ENCODE measurements at regions not wholly inside any gene's neighbourhood (a gene's known extent, or its start where the extent isn't known, plus 50 kb on each side); places are given as distances from the start of the nearest gene placed in this dataset.
"Not testable (repeated sequence)": the region's sequence is repeated elsewhere in the genome, so short reads cannot be mapped to it uniquely, and the experiment has no call there.

GRCh38 chr1:116292929-116293725 lies 79.9 kb upstream of the ATP1A1 start:
- DNase-seq, result no peak

- no peak for DNase-seq
Measured at GRCh38 chr1:116297495-116298212, 75.4 kb upstream of the ATP1A1 start.

GRCh38 chr1:116298213-116298579 lies 74.8 kb upstream of the ATP1A1 start:
- not testable (repeated sequence) for DNase-seq

- DNase-seq, result no peak
Measured at GRCh38 chr1:116298746-116299145, 74.3 kb upstream of the ATP1A1 start.

GRCh38 chr1:116299248-116299647 lies 73.8 kb upstream of the ATP1A1 start:
- DNase-seq, result no peak

GRCh38 chr1:116302281-116302680 lies 70.8 kb upstream of the ATP1A1 start:
- no peak for DNase-seq

- DNase-seq, result no peak
Measured at GRCh38 chr1:116306102-116306501, 66.9 kb upstream of the ATP1A1 start.

GRCh38 chr1:116306840-116307442 lies 66.1 kb upstream of the ATP1A1 start:
- DNase-seq, result no peak

GRCh38 chr1:116308276-116308675 lies 64.8 kb upstream of the ATP1A1 start:
- no peak for DNase-seq

GRCh38 chr1:116309090-116309870 lies 63.8 kb upstream of the ATP1A1 start:
- no peak for DNase-seq

- DNase-seq, result peak in 6 of 56 donors; percentile 8 to 49 (median 23)
Measured at GRCh38 chr1:116310180-116310579, 62.9 kb upstream of the ATP1A1 start.

GRCh38 chr1:116311193-116311592 lies 61.9 kb upstream of the ATP1A1 start:
- DNase-seq, result no peak

- DNase-seq, result peak in 34 of 56 donors; percentile 2 to 71 (median 25)
Measured at GRCh38 chr1:116311756-116312680, 61.0 kb upstream of the ATP1A1 start.

- DNase-seq, result no peak
Measured at GRCh38 chr1:116312681-116313069, 60.4 kb upstream of the ATP1A1 start.

- no peak for DNase-seq
Measured at GRCh38 chr1:116313776-116314175, 59.3 kb upstream of the ATP1A1 start.

GRCh38 chr1:116314305-116314919 lies 58.6 kb upstream of the ATP1A1 start:
- peak in 1 of 56 donors; percentile 5 for DNase-seq

- no peak for DNase-seq
Measured at GRCh38 chr1:116316373-116316772, 56.7 kb upstream of the ATP1A1 start.

- no peak for DNase-seq
Measured at GRCh38 chr1:116318897-116319296, 54.1 kb upstream of the ATP1A1 start.

- DNase-seq, result no peak
Measured at GRCh38 chr1:116320874-116321273, 52.2 kb upstream of the ATP1A1 start.

GRCh38 chr1:116321766-116322175 lies 51.3 kb upstream of the ATP1A1 start:
- DNase-seq, result no peak

All from nucleus accumbens (tissue), 56 donors.